Pancreas (tissue), 10 donors: ENCODE measurements at regions not wholly inside any gene's neighbourhood (a gene's known extent, or its start where the extent isn't known, plus 50 kb on each side); places are given as distances from the start of the nearest gene placed in this dataset.
A peak's percentile ranks its signal among the peaks of the same experiment; 100 is the strongest.

ENCODE experiments used
- ATAC-seq, 4 donors: fragments of 200-7000 bp; cut with Tn5 transposase; one replicate each; pipeline versions ENCODE4 v1.8.0 to v1.9.1; 2020; ENCODE audit warnings: mild to moderate bottlenecking in 4 of 4, moderate library complexity in 4 of 4
- DNase-seq, 6 donors: peaks; one replicate each; pipeline ENCODE4 v3.0.0-alpha.2; 2020
- FAIRE-seq: peaks from 2 replicates; lab custom pipeline; 2012; peaks lifted over from hg19 to GRCh38; lab: Jason Lieb, UNC
- H3K27ac ChIP-seq, 4 donors: fragments of 200-600 bp; sonication (generic); 1 replicate in 3 of 4; 2 replicates in 1 of 4; pipeline versions ENCODE4 v1.5.0 to v1.8.0; 2020
- H3K27me3 ChIP-seq, 4 donors: fragments of 200-600 bp; one replicate each; pipeline ENCODE4 v1.8.0; 2021
- H3K36me3 ChIP-seq, 3 donors: fragments of 200-600 bp; sonication (generic) in 1 of 3; one replicate each; pipeline versions ENCODE4 v1.5.0 to v1.8.0; 2020 to 2021
- H3K4me1 ChIP-seq, 3 donors: fragments of 200-600 bp; one replicate each; pipeline ENCODE4 v1.8.0; 2021
- H3K4me3 ChIP-seq, 4 donors: fragments of 200-600 bp; sonication (generic) in 2 of 4; one replicate each; pipeline versions ENCODE4 v1.5.0 to v1.8.0; 2020 to 2021
- H3K9me3 ChIP-seq, 4 donors: fragments of 200-600 bp; one replicate each; pipeline ENCODE4 v1.8.0; 2021
- CTCF ChIP-seq, 4 donors: fragments of 200-600 bp; sonication (generic) in 3 of 4; IDR thresholded peaks; one replicate each; pipeline versions ENCODE4 v1.5.0 to v1.8.0; 2021; ENCODE audit warnings: antibody characterized with exemption in 4 of 4
- WGBS, 2 donors: extraction: QIAGEN DNeasy Blood & Tissue Kit; methylation state at CpG; one replicate each; pipeline ENCODE4 v1.1.7; 2013; 5-methylcytosine and 5-hydroxymethylcytosine counted together
- intact Hi-C, 3 donors: fragments of 100-400 bp; cut with DNase I; formaldehyde crosslinking; loops; one replicate each; pipeline versions ENCODE4 v1.11.1 to v1.14.2; 2022
- donor health status: healthy with polysubstance abuse.
- donor health status: DM: no; HTN: no; CAD: no; lungs with moderate emphysema.
- donor health status: DM: no; HTN: no; CAD: no.
- donor health status: control.
- donor health status: control.
- donor health status: Bipolar disorder and iron deficiency.
- donor health status: DM: yes; HTN: yes; CAD: no.
- donor health status: DM: no; HTN: no; CAD: no.
- donor health status: DM: no; HTN: no; CAD: no.
- donor health status: DM: yes; HTN: yes; CAD: no.

GRCh38 chr11:69390561-69390960, 90.9 kb upstream of the LINC01488 start:
- Histone ChIP-seq H3K27ac (no peak overlapping the region), H3K9me3 (no peaks in the 10 kb centered on the region), H3K36me3 (no peaks in the 10 kb centered on the region), H3K4me1 (no peaks in the 10 kb centered on the region), H3K27me3 (no peaks in the 10 kb centered on the region), H3K4me3 (no peak overlapping the region)
- TF ChIP-seq CTCF (IDR thresholded peaks at IDR 0.05) = no peak
- intact Hi-C loops = no loop called here
- DNase-seq (no peak), FAIRE-seq (no peak), ATAC-seq (no peak)
- 55 to 69% methylated on average over 8 of the region's 8 CpGs for WGBS, 2 donors

- no peak for TF ChIP-seq CTCF (IDR thresholded peaks at IDR 0.05)
- Histone ChIP-seq H3K36me3 (no peaks in the 10 kb centered on the region), H3K27me3 (no peaks in the 10 kb centered on the region), H3K4me1 (no peaks in the 10 kb centered on the region), H3K27ac (no peak overlapping the region), H3K9me3 (no peaks in the 10 kb centered on the region), H3K4me3 (no peak overlapping the region)
- WGBS, 2 donors = 71 to 77% methylated on average over 33 to 34 of the region's 34 CpGs
- intact Hi-C loops = no loop called here
- DNase-seq (peak in 1 of 6 donors; percentile 45), FAIRE-seq (no peak), ATAC-seq (no peak)
Measured at GRCh38 chr11:69391192-69392103, 90.0 kb upstream of the LINC01488 start.

GRCh38 chr11:69392104-69392653, 89.3 kb upstream of the LINC01488 start:
- FAIRE-seq = no peak
- intact Hi-C loops = no loop called here
- WGBS, 2 donors = 71 to 79% methylated on average over 10 of the region's 10 CpGs

GRCh38 chr11:69393178-69393832, 88.2 kb upstream of the LINC01488 start:
- H3K27me3 ChIP-seq = no peaks in the 10 kb centered on the region
- TF ChIP-seq CTCF (IDR thresholded peaks at IDR 0.05) = no peak
- no peak for FAIRE-seq
- H3K27ac ChIP-seq = no peak overlapping the region
- WGBS, 2 donors = 82 to 86% methylated on average over 16 of the region's 16 CpGs
- intact Hi-C loops = no loop called here
- no peak for DNase-seq
- ATAC-seq = no peak
- H3K36me3 ChIP-seq = no peaks in the 10 kb centered on the region
- H3K4me3 ChIP-seq = no peak overlapping the region
- H3K4me1 ChIP-seq = no peaks in the 10 kb centered on the region
- H3K9me3 ChIP-seq = no peaks in the 10 kb centered on the region

More at GRCh38 chr11:69392104-69392653, 89.3 kb upstream of the LINC01488 start:
- Histone ChIP-seq H3K9me3 (no peaks in the 10 kb centered on the region), H3K4me1 (no peaks in the 10 kb centered on the region), H3K27ac (no peak overlapping the region), H3K27me3 (no peaks in the 10 kb centered on the region), H3K4me3 (no peak overlapping the region), H3K36me3 (no peaks in the 10 kb centered on the region)
- TF ChIP-seq CTCF (IDR thresholded peaks at IDR 0.05) = no peak
- ATAC-seq (no peak), DNase-seq (no peak)
